GM13976 (cell line): ENCODE measurements at regions not wholly inside any gene's neighbourhood (a gene's known extent, or its start where the extent isn't known, plus 50 kb on each side); places are given as distances from the start of the nearest gene placed in this dataset.

Source experiments
- DNase-seq: peaks from one replicate; pipeline ENCODE4 v3.0.0; 2012; ENCODE audit warnings: low spot score
- in situ Hi-C: fragments of 300-500 bp; cut with MboI; formaldehyde crosslinking; loops from one replicate; pipeline ENCODE4 v1.12.0; 2022; ENCODE audit warnings: low sequenced_read_pairs, mixed read lengths, inconsistent platforms; ENCODE audit not compliant: unreplicated experiment
- TF ChIP-seq, protein P1 (sequence below): IDR thresholded peaks from 2 replicates; pipeline ENCODE4 v1.5.1; 2012; ENCODE audit warnings: borderline replicate concordance, mild to moderate bottlenecking; ENCODE audit not compliant: insufficient read depth; ENCODE audit errors: extremely low read depth, missing control alignments, control extremely low read depth

DNA sequence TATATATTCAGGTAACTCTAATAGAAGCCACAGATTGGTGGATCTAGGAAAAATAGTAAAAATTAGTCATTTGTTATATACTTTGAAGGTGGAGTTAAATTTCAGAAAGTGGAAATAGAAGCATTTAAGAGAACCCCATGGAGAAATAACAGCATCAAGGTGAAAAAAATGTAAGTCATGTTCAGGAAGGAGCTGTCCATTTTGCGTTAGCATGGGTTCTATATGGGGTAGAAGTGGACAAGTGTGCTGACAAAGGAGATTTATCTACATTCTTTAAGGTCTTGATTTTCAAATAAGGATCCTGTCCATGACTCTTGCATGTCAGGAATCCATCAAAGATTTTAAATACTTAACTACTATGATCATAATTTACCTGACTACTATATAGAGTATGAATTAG is 50.2 kb upstream of the ROBO1 start:
- TF ChIP-seq, protein P1, sequence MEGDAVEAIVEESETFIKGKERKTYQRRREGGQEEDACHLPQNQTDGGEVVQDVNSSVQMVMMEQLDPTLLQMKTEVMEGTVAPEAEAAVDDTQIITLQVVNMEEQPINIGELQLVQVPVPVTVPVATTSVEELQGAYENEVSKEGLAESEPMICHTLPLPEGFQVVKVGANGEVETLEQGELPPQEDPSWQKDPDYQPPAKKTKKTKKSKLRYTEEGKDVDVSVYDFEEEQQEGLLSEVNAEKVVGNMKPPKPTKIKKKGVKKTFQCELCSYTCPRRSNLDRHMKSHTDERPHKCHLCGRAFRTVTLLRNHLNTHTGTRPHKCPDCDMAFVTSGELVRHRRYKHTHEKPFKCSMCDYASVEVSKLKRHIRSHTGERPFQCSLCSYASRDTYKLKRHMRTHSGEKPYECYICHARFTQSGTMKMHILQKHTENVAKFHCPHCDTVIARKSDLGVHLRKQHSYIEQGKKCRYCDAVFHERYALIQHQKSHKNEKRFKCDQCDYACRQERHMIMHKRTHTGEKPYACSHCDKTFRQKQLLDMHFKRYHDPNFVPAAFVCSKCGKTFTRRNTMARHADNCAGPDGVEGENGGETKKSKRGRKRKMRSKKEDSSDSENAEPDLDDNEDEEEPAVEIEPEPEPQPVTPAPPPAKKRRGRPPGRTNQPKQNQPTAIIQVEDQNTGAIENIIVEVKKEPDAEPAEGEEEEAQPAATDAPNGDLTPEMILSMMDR = no peak
- no peak for DNase-seq
- in situ Hi-C loops = no loop called here
